Neutrophil (primary cell): ENCODE measurements at regions not wholly inside any gene's neighbourhood (a gene's known extent, or its start where the extent isn't known, plus 50 kb on each side); places are given as distances from the start of the nearest gene placed in this dataset.

ENCODE experiments used
- H3K27ac ChIP-seq: fragments of 200-600 bp; sonication (generic); 2 replicates; pipeline ENCODE4 v1.5.1; 2016; ENCODE audit warnings: mild to moderate bottlenecking, moderate library complexity
- H3K27me3 ChIP-seq: fragments of 200-600 bp; sonication (generic); 2 replicates; pipeline ENCODE4 v1.6.0; 2016; ENCODE audit warnings: mild to moderate bottlenecking
- H3K36me3 ChIP-seq: fragments of 200-600 bp; sonication (generic); 2 replicates; pipeline ENCODE4 v1.5.1; 2017
- H3K4me1 ChIP-seq, 2 experiments: fragments of 200-600 bp in 1 of 2; sonication (generic) in 1 of 2; 1 replicate in 1 of 2; 2 replicates in 1 of 2; pipeline versions ENCODE4 v1.5.1 to v1.6.1; 2013 to 2016; ENCODE audit warnings: low read depth in 1 of 2, low read length in 1 of 2, mild to moderate bottlenecking in 1 of 2, moderate library complexity in 1 of 2; ENCODE audit not compliant: control insufficient read depth in 1 of 2, insufficient read depth in 1 of 2
- H3K4me3 ChIP-seq, 2 experiments: fragments of 200-600 bp in 1 of 2; sonication (generic) in 1 of 2; 1 replicate in 1 of 2; 2 replicates in 1 of 2; pipeline ENCODE4 v1.5.1; 2013 to 2016; ENCODE audit warnings: low read depth in 1 of 2, low read length in 1 of 2, mild to moderate bottlenecking in 1 of 2, moderate library complexity in 1 of 2
- H3K9me3 ChIP-seq: fragments of 200-600 bp; sonication (generic); 2 replicates; pipeline ENCODE4 v1.5.1; 2016
- CTCF ChIP-seq: fragments of 200-600 bp; sonication (generic); IDR thresholded peaks from 2 replicates; pipeline ENCODE4 v1.5.1; 2016; ENCODE audit warnings: antibody characterized with exemption

- no peak for TF ChIP-seq CTCF
- H3K4me3 ChIP-seq: no peak overlapping the region
- H3K9me3 ChIP-seq: no peaks in the 10 kb centered on the region
- H3K36me3 ChIP-seq: no peaks in the 10 kb centered on the region
- H3K27ac ChIP-seq: no peak overlapping the region
- H3K4me1 ChIP-seq: no peaks in the 10 kb centered on the region
- H3K27me3 ChIP-seq: no peaks in the 10 kb centered on the region
Observed at GRCh38 chr9:120018550-120018949, 561.4 kb downstream of the CDK5RAP2 start.

- H3K4me1 ChIP-seq: no peaks in the 10 kb centered on the region
- H3K9me3 ChIP-seq: no peaks in the 10 kb centered on the region
- no peak overlapping the region for H3K4me3 ChIP-seq
- no peaks in the 10 kb centered on the region for H3K36me3 ChIP-seq
- no peaks in the 10 kb centered on the region for H3K27me3 ChIP-seq
- H3K27ac ChIP-seq: no peak overlapping the region
- no peak for TF ChIP-seq CTCF
Observed at GRCh38 chr9:120018037-120018436, 561.9 kb downstream of the CDK5RAP2 start.

- no peak overlapping the region for H3K27ac ChIP-seq
- no peaks in the 10 kb centered on the region for H3K9me3 ChIP-seq
- H3K4me1 ChIP-seq: no peaks in the 10 kb centered on the region
- TF ChIP-seq CTCF: no peak
- no peaks in the 10 kb centered on the region for H3K27me3 ChIP-seq
- H3K36me3 ChIP-seq: no peaks in the 10 kb centered on the region
- no peak overlapping the region for H3K4me3 ChIP-seq
Observed at GRCh38 chr9:120016231-120016630, 563.7 kb downstream of the CDK5RAP2 start.

GRCh38 chr9:120014796-120015195 lies 565.2 kb downstream of the CDK5RAP2 start:
- Histone ChIP-seq H3K27me3 (no peaks in the 10 kb centered on the region), H3K27ac (no peak overlapping the region), H3K36me3 (no peaks in the 10 kb centered on the region), H3K9me3 (no peaks in the 10 kb centered on the region), H3K4me1 (no peaks in the 10 kb centered on the region), H3K4me3 (no peak overlapping the region)
- TF ChIP-seq CTCF: no peak

- TF ChIP-seq CTCF: no peak
- Histone ChIP-seq H3K4me1 (no peaks in the 10 kb centered on the region), H3K4me3 (no peak overlapping the region), H3K27me3 (no peaks in the 10 kb centered on the region), H3K9me3 (no peaks in the 10 kb centered on the region), H3K27ac (no peak overlapping the region), H3K36me3 (no peaks in the 10 kb centered on the region)
Observed at GRCh38 chr9:120009856-120010255, 570.1 kb downstream of the CDK5RAP2 start.

GRCh38 chr9:120001536-120001935 lies 578.4 kb downstream of the CDK5RAP2 start:
- Histone ChIP-seq H3K4me1 (no peaks in the 10 kb centered on the region), H3K36me3 (no peaks in the 10 kb centered on the region), H3K27me3 (no peaks in the 10 kb centered on the region), H3K27ac (no peak overlapping the region), H3K4me3 (no peak overlapping the region), H3K9me3 (no peaks in the 10 kb centered on the region)
- TF ChIP-seq CTCF: no peak
